ENCODE measurements at regions not wholly inside any gene's neighbourhood (a gene's known extent, or its start where the extent isn't known, plus 50 kb on each side); places are given as distances from the start of the nearest gene placed in this dataset.

DNA sequence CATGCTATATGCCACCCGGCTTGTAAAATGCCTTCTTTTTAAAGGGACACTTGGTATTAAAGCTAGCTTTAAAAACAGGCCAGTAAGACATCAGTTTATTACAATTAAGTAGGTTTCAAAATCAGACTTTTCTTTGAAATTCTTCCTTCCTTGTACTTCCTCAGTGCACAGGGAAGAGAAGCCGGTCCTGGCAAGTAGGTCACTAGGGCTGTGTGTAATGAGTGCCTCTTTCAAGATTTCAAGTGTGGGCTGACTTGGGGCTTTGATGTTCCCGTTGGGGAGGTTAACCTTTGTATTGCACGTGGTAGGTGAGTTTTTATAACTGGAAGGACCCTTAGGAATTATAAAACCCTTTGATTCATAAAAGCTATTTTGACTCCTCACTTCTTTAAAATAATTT lies 566.4 kb upstream of the ID2 start:
- TF ChIP-seq, protein P1, sequence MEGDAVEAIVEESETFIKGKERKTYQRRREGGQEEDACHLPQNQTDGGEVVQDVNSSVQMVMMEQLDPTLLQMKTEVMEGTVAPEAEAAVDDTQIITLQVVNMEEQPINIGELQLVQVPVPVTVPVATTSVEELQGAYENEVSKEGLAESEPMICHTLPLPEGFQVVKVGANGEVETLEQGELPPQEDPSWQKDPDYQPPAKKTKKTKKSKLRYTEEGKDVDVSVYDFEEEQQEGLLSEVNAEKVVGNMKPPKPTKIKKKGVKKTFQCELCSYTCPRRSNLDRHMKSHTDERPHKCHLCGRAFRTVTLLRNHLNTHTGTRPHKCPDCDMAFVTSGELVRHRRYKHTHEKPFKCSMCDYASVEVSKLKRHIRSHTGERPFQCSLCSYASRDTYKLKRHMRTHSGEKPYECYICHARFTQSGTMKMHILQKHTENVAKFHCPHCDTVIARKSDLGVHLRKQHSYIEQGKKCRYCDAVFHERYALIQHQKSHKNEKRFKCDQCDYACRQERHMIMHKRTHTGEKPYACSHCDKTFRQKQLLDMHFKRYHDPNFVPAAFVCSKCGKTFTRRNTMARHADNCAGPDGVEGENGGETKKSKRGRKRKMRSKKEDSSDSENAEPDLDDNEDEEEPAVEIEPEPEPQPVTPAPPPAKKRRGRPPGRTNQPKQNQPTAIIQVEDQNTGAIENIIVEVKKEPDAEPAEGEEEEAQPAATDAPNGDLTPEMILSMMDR (IDR thresholded peaks at IDR 0.05; ENCODE audit: low read depth, low read length): no peak
- TF ChIP-seq, protein P2, sequence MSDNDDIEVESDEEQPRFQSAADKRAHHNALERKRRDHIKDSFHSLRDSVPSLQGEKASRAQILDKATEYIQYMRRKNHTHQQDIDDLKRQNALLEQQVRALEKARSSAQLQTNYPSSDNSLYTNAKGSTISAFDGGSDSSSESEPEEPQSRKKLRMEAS (IDR thresholded peaks at IDR 0.05; ENCODE audit: low read depth, low read length): no peak
- TF ChIP-seq POLR2A (IDR thresholded peaks at IDR 0.05; ENCODE audit: extremely low read depth, insufficient read length): no peak

Data from NB4 (cell line).